ENCODE measurements at regions not wholly inside any gene's neighbourhood (a gene's known extent, or its start where the extent isn't known, plus 50 kb on each side); places are given as distances from the start of the nearest gene placed in this dataset.

DNA sequence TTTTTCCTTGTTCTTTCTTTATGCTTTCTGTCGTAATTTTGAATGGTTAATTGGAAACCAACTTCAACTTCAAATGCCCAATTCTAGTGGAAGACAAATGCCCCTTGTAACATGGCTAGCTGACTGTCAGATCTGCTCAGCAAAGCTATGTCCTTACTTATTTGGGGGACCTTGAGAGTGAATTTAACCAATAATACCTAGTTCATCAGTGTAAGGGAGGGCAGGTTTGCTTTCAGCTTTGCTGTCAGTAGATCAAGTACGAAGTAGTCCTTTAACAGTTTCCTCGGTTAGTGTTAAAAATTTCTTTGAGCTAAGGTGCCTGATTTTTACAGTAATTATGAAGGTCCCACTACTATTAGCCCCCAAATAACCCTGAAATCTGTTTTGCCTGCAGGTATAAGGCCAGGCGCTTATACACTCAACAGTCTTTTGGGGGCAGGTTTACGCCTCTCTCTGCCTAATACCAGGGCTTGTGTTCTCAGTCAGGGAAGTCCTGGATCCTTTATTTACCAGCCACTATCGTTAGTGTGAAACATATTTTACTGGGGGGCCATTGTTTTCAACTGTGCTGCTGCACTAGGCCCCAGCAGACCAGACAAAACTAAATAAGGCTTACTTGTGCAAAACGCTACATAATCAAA is 165.1 kb upstream of the KCNJ3 start:
- intact Hi-C loops (cut with micrococcal nuclease) = no loop called here
- in situ Hi-C loops (cut with MboI; ENCODE audit: low sequenced_read_pairs) = no loop called here
- Histone ChIP-seq H2BK5ac (ENCODE audit: low read depth, low read length, poor library complexity, severe bottlenecking) (no peak overlapping the region), H2BK15ac (ENCODE audit: low read depth, low read length) (no peak overlapping the region), H2BK20ac (ENCODE audit: low read depth, low read length) (no peak overlapping the region), H3K14ac (replicated peaks; ENCODE audit: low read depth, low read length) (no peak overlapping the region), H4K20me1 (ENCODE audit: insufficient read depth, low read length) (no peaks in the 10 kb centered on the region), H2AFZ (replicated peaks; ENCODE audit: low read length, poor library complexity) (no peak overlapping the region), H3K9me3 (ENCODE audit: control insufficient read depth, insufficient read depth, low read length) (0 out of 2 replicates have a peak, but pooled peaks cover 2% of the 10 kb centered on the region), H3K9me1 (ENCODE audit: insufficient read depth, low read length) (no peaks in the 10 kb centered on the region), H3K4me1 (ENCODE audit: control insufficient read depth, insufficient read depth, low read length) (no peaks in the 10 kb centered on the region), H4K91ac (ENCODE audit: insufficient read depth, low read depth, low read length) (no peak overlapping the region), H3K27ac (ENCODE audit: insufficient read depth, low read length) (no peak overlapping the region), H3K23ac (ENCODE audit: low read depth, low read length) (no peak overlapping the region), H2AK9ac (replicated peaks; ENCODE audit: low read depth, low read length, poor library complexity) (no peak overlapping the region), H2BK120ac (ENCODE audit: low read depth, low read length) (no peak overlapping the region), H3K4me3 (ENCODE audit: insufficient read depth, low read depth, low read length) (no peak overlapping the region), H3K56ac (ENCODE audit: extremely low read depth, insufficient read depth, low read length) (no peak overlapping the region), H3K9ac (ENCODE audit: low read depth, low read length) (no peak overlapping the region), H2AK5ac (ENCODE audit: low read depth, low read length) (no peak overlapping the region), H3K27me3 (ENCODE audit: control insufficient read depth, insufficient read depth, low read length) (no peaks in the 10 kb centered on the region), H4K8ac (ENCODE audit: low read depth in 2 of 2, low read length in 2 of 2) (no peak overlapping the region), H3K4ac (ENCODE audit: low read depth, low read length) (no peak overlapping the region), H3K79me1 (ENCODE audit: low read depth in 1 of 2, low read length in 2 of 2) (no peaks in the 10 kb centered on the region), H4K5ac (ENCODE audit: low read depth, low read length) (no peak overlapping the region), H3K4me2 (ENCODE audit: low read depth, low read length) (no peak overlapping the region), H3K18ac (ENCODE audit: low read depth, low read length) (no peak overlapping the region), H3K36me3 (ENCODE audit: control insufficient read depth, insufficient read depth, low read length) (no peaks in the 10 kb centered on the region)
- WGBS, 2 experiments (ENCODE audit: extremely low coverage in 2 of 2, insufficient read length in 1 of 2) = no CpG with 5 or more reads among the region's 7 CpGs
- CTCF ChIA-PET = no interaction called here
- POLR2A ChIA-PET (ENCODE audit: unreplicated experiment) = no interaction called here
- DNase-seq = no peak
- dilution Hi-C loops (cut with HindIII; ENCODE audit: low sequenced_read_pairs, unreplicated experiment) = no loop called here
- ATAC-seq (ENCODE audit: low read depth) = no peak
- TF ChIP-seq RFX5 (IDR thresholded peaks at IDR 0.05; ENCODE audit: low read depth, low read length) (no peak), FOS (IDR thresholded peaks at IDR 0.05; ENCODE audit: low read depth, low read length) (no peak), CEBPB (IDR thresholded peaks at IDR 0.05; ENCODE audit: low read depth, low read length) (no peak), NFE2L2 (IDR thresholded peaks at IDR 0.05; ENCODE audit: low read depth, low read length) (no peak), USF2 (IDR thresholded peaks at IDR 0.05; ENCODE audit: low read depth, low read length) (no peak), MAZ (IDR thresholded peaks at IDR 0.05; ENCODE audit: borderline replicate concordance, low read depth, low read length) (no peak), SMC3 (IDR thresholded peaks at IDR 0.05; ENCODE audit: low read depth, low read length) (no peak), MXI1 (IDR thresholded peaks at IDR 0.05; ENCODE audit: borderline replicate concordance, low read depth, low read length) (no peak), RCOR1 (IDR thresholded peaks at IDR 0.05; ENCODE audit: insufficient replicate concordance, low read length) (no peak), CTCF (conservative IDR thresholded peaks at IDR 0.05; ENCODE audit: low read depth, low read length) (no peak), BHLHE40 (IDR thresholded peaks at IDR 0.05; ENCODE audit: low read depth, low read length) (no peak), POLR2A (IDR thresholded peaks at IDR 0.05; ENCODE audit: low read depth, low read length) (no peak), CHD1 (IDR thresholded peaks at IDR 0.05; ENCODE audit: low read depth, low read length) (no peak), MAFK (IDR thresholded peaks at IDR 0.05; ENCODE audit: low read depth, low read length) (no peak)
- TF ChIP-seq, protein P1, sequence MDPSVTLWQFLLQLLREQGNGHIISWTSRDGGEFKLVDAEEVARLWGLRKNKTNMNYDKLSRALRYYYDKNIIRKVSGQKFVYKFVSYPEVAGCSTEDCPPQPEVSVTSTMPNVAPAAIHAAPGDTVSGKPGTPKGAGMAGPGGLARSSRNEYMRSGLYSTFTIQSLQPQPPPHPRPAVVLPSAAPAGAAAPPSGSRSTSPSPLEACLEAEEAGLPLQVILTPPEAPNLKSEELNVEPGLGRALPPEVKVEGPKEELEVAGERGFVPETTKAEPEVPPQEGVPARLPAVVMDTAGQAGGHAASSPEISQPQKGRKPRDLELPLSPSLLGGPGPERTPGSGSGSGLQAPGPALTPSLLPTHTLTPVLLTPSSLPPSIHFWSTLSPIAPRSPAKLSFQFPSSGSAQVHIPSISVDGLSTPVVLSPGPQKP (IDR thresholded peaks at IDR 0.05; ENCODE audit: borderline replicate concordance, low read depth, low read length) = no peak
- no TSS peak for BruUV-seq (replicated peaks)
